Tibial nerve (tissue), 4 donors: ENCODE measurements at regions not wholly inside any gene's neighbourhood (a gene's known extent, or its start where the extent isn't known, plus 50 kb on each side); places are given as distances from the start of the nearest gene placed in this dataset.

Experiments
- DNase-seq, 2 donors: peaks; one replicate each; pipeline ENCODE4 v3.0.0-alpha.2; 2019; ENCODE audit warnings: low spot score in 2 of 2
- H3K27ac ChIP-seq, 4 donors: fragments of 200-600 bp; sonication (generic) in 3 of 4; one replicate each; pipeline ENCODE4 v1.5.1; 2017 to 2019; ENCODE audit warnings: mild to moderate bottlenecking in 1 of 4
- H3K27me3 ChIP-seq, 2 donors: fragments of 200-600 bp; sonication (generic) in 1 of 2; one replicate each; pipeline versions ENCODE4 v1.5.1 to v1.6.0; 2017 to 2019
- H3K36me3 ChIP-seq, 3 donors: fragments of 200-600 bp; sonication (generic); one replicate each; pipeline ENCODE4 v1.5.1; 2018 to 2019
- H3K4me1 ChIP-seq, 4 donors: fragments of 200-600 bp; sonication (generic) in 3 of 4; one replicate each; pipeline ENCODE4 v1.5.1; 2017 to 2019
- H3K4me3 ChIP-seq, 4 donors: fragments of 200-600 bp; sonication (generic) in 3 of 4; one replicate each; pipeline ENCODE4 v1.5.1; 2017 to 2019; ENCODE audit warnings: mild to moderate bottlenecking in 1 of 4, moderate library complexity in 1 of 4
- H3K9me3 ChIP-seq, 4 donors: fragments of 200-600 bp; sonication (generic) in 3 of 4; one replicate each; pipeline ENCODE4 v1.5.1; 2017 to 2019
- EP300 ChIP-seq, 2 donors: sonication (generic); formaldehyde crosslinking; IDR thresholded peaks; one replicate each; pipeline ENCODE4 v1.6.1; 2017; ENCODE audit warnings: antibody characterized with exemption in 2 of 2, mild to moderate bottlenecking in 1 of 2
- POLR2A ChIP-seq, 2 donors: fragments of 450-650 bp; IDR thresholded peaks; one replicate each; pipeline ENCODE4 v1.6.1; 2017; ENCODE audit warnings: antibody characterized with exemption in 2 of 2, mild to moderate bottlenecking in 2 of 2, moderate library complexity in 2 of 2
- WGBS, 2 donors: methylation state at CpG; one replicate each; pipeline ENCODE4 v1.1.5; 2018; 5-methylcytosine and 5-hydroxymethylcytosine counted together
- TF ChIP-seq, protein P1 (sequence below), 5 experiments: fragments of 200-600 bp in 3 of 5; fragments of 450-650 bp in 2 of 5; sonication (generic) in 3 of 5; IDR thresholded peaks; one replicate each; pipeline ENCODE4 v1.5.1; 2016 to 2019; ENCODE audit warnings: antibody characterized with exemption in 5 of 5, mild to moderate bottlenecking in 3 of 5, moderate library complexity in 2 of 5

DNA sequence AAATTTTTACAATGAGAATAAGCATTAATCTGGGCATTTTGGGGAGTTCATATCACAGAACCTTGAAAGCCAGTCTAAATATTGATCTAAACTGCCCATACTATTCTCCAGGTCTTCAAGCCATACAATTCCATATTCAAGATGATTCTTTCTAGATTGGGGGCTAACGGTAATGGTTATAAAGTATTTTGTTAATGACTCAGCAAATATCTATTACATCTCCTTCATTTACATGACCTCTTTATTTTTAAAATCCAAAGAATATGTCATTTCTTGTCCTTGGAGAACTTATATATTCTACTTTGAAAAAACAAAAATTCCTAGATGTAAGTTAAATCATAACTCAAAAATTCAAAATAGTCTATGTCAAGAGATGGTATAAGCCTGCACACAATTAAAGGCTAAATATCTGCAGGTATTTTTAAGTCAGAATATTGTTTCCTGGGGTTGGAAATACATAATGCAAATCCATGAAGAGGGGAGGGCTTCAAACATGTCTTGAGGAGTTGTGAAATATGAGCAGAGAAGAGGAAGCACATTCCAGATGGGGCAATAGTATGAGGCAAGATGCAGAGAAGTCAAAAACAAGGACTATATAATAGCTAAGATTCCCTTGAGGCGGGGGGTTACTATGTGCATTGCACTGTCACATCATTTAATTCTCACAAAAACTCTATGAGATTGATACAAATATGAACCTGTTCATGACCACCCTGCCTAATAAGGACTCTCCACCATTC lies 526.4 kb downstream of the NR2F1-AS1 start:
- no peak for DNase-seq
- TF ChIP-seq, protein P1, sequence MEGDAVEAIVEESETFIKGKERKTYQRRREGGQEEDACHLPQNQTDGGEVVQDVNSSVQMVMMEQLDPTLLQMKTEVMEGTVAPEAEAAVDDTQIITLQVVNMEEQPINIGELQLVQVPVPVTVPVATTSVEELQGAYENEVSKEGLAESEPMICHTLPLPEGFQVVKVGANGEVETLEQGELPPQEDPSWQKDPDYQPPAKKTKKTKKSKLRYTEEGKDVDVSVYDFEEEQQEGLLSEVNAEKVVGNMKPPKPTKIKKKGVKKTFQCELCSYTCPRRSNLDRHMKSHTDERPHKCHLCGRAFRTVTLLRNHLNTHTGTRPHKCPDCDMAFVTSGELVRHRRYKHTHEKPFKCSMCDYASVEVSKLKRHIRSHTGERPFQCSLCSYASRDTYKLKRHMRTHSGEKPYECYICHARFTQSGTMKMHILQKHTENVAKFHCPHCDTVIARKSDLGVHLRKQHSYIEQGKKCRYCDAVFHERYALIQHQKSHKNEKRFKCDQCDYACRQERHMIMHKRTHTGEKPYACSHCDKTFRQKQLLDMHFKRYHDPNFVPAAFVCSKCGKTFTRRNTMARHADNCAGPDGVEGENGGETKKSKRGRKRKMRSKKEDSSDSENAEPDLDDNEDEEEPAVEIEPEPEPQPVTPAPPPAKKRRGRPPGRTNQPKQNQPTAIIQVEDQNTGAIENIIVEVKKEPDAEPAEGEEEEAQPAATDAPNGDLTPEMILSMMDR (IDR thresholded peaks at IDR 0.05) = no peak
- no peak for TF ChIP-seq EP300 (IDR thresholded peaks at IDR 0.05)
- no peak for TF ChIP-seq POLR2A (IDR thresholded peaks at IDR 0.05)
- WGBS, 2 donors = 41 to 73% methylated on average over 2 of the region's 2 CpGs
- no peaks in the 10 kb centered on the region for H3K36me3 ChIP-seq
- H3K9me3 ChIP-seq = no peaks in the 10 kb centered on the region
- no peak overlapping the region for H3K27ac ChIP-seq
- H3K27me3 ChIP-seq = no peaks in the 10 kb centered on the region
- no peak overlapping the region for H3K4me3 ChIP-seq
- H3K4me1 ChIP-seq = peaks cover 0 to 5% (median 0%) of the 10 kb centered on the region in 4 donors

DNA sequence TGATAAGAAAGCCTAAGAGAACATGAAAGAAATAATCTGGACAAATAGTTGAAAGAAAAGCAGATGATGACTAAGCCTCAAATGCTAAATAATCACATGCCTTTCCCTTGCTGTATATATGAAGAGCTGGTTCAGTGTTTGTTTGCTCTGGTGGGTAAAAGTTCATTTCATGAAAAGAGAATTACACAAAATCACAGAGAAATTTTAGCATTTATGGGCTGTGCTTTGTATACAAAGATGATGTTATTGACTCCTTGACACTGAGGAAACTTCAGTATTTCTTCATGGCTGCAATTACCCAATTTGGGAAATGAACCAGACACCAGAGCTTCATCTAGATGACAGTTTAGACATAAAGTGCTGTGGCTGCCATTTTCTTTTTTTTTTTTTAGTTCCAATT lies 527.2 kb downstream of the NR2F1-AS1 start:
- H3K27me3 ChIP-seq = no peaks in the 10 kb centered on the region
- no peak for DNase-seq
- no peak overlapping the region for H3K27ac ChIP-seq
- no peaks in the 10 kb centered on the region for H3K36me3 ChIP-seq
- peaks cover 0 to 5% (median 0%) of the 10 kb centered on the region in 4 donors for H3K4me1 ChIP-seq
- H3K9me3 ChIP-seq = no peaks in the 10 kb centered on the region
- TF ChIP-seq EP300 (IDR thresholded peaks at IDR 0.05) (no peak), POLR2A (IDR thresholded peaks at IDR 0.05) (no peak)
- TF ChIP-seq, protein P1 (IDR thresholded peaks at IDR 0.05) = no peak
- H3K4me3 ChIP-seq = no peak overlapping the region

DNA sequence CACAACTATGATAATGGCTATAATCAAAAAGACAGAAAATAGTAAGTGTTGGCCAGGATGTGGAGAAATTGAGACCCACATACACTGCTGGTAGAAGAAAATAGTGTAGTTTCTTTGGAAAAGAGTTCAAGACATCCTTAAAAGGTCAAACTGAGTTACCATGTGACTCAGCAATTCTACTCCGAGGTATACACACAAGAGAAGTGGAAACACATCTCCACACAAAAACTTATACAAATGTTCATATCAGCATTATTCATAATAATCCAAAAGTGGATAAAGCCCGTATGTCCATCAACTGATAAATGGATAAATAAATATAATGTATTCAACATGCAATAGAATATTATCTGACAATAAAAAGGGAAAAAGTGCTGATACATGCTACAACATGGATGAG lies 532.2 kb downstream of the NR2F1-AS1 start:
- no peak overlapping the region for H3K4me3 ChIP-seq
- no peak for DNase-seq
- H3K27me3 ChIP-seq = no peaks in the 10 kb centered on the region
- 85 to 97% methylated on average over 2 of the region's 2 CpGs for WGBS, 2 donors
- no peaks in the 10 kb centered on the region for H3K4me1 ChIP-seq
- no peak overlapping the region for H3K27ac ChIP-seq
- no peaks in the 10 kb centered on the region for H3K9me3 ChIP-seq
- TF ChIP-seq EP300 (IDR thresholded peaks at IDR 0.05) = no peak
- TF ChIP-seq, protein P1 (IDR thresholded peaks at IDR 0.05) = no peak
- TF ChIP-seq POLR2A (IDR thresholded peaks at IDR 0.05) = no peak
- no peaks in the 10 kb centered on the region for H3K36me3 ChIP-seq

DNA sequence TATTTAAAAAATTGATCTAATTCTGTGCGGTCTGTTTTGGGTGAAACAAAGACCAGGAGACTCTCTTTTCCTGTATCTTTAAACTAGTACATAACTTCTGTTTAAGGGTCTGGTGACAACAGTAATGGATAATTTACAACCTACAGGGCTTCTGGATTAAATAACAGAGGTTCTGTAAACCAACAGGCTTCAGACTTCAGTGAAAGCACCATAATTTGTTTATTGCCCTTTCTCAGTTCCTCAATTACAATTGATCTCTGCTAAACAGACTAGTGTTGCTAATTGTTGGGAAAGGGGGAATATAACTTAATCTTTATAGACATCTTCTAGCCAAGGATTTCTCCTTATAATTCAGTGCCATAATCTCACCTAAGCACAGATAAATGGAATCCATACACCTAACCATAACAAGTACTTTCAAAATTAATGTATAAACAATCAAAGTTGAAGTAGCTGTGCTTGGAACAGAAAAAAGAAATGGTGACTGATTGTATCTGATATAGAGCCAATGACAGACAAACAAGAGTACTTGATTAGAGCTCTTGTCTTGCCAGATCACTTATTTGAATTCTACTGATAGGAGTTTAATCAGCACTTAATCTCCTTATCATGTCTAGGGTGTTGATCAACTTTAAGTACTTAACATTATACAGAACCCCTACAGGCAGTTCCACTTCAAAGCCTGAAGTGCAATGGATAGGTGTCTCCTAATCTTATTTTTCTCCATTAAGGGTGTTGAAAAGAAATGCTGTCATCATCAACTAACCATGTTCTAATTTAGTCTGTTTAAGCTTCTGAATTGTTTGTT lies 536.0 kb downstream of the NR2F1-AS1 start:
- H3K27me3 ChIP-seq = no peaks in the 10 kb centered on the region
- no peak for DNase-seq
- H3K4me1 ChIP-seq = no peaks in the 10 kb centered on the region
- no peaks in the 10 kb centered on the region for H3K9me3 ChIP-seq
- no peak overlapping the region for H3K27ac ChIP-seq
- H3K4me3 ChIP-seq = no peak overlapping the region
- H3K36me3 ChIP-seq = no peaks in the 10 kb centered on the region
- 74 to 83% methylated on average over 1 of the region's 1 CpG for WGBS, 2 donors
- TF ChIP-seq EP300 (IDR thresholded peaks at IDR 0.05) (no peak), POLR2A (IDR thresholded peaks at IDR 0.05) (no peak)
- TF ChIP-seq, protein P1 (IDR thresholded peaks at IDR 0.05) = no peak

DNA sequence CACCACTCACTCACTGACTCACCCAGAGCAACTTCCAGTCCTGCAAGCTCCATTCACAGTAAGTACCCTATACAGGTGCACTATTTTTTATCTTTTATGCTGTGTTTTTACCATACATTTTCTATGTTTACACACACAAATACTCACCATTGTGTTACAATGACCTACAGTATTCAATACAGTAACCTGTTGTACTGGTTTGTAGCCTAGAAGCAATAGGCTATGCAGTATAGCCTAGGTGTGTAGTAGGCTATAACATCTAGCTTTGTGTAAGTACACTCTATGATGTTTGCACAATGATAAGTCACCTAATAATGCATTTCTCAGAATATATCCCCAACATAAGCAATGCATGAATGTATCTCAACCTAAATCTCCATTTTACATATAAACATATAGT lies 541.1 kb downstream of the NR2F1-AS1 start:
- Histone ChIP-seq H3K4me1 (no peaks in the 10 kb centered on the region), H3K9me3 (no peaks in the 10 kb centered on the region), H3K4me3 (no peak overlapping the region), H3K27ac (no peak overlapping the region), H3K27me3 (no peaks in the 10 kb centered on the region), H3K36me3 (no peaks in the 10 kb centered on the region)
- TF ChIP-seq POLR2A (IDR thresholded peaks at IDR 0.05) = no peak
- TF ChIP-seq, protein P1 (IDR thresholded peaks at IDR 0.05) = no peak
- no peak for TF ChIP-seq EP300 (IDR thresholded peaks at IDR 0.05)
- DNase-seq = no peak
